A549 (cell line): ENCODE measurements at regions not wholly inside any gene's neighbourhood (a gene's known extent, or its start where the extent isn't known, plus 50 kb on each side); places are given as distances from the start of the nearest gene placed in this dataset.

Experiments
- ATAC-seq, 2 experiments: fragments of 200-7000 bp in 1 of 2; fragments of >200 bp in 1 of 2; cut with Nextera tagmentation in 1 of 2; cut with Tn5 transposase in 1 of 2; 3 replicates each; pipeline versions ENCODE4 v1.8.0 to v1.9.1; 2018 to 2020; ENCODE audit warnings: mild to moderate bottlenecking in 1 of 2, moderate library complexity in 1 of 2
- CTCF ChIA-PET: fragments of 300-600 bp; sonication (Branson Sonifier 250); formaldehyde crosslinking; extraction: SDS; loops from one replicate; lab custom pipeline; 2021; ENCODE audit warnings: antibody characterized with exemption, inconsistent platforms; lab: Yijun Ruan, JAX
- POLR2A ChIA-PET: fragments of 350-600 bp; formaldehyde crosslinking; extraction: SDS; loops from one replicate; lab custom pipeline; 2021; ENCODE audit warnings: antibody characterized with exemption, inconsistent platforms; lab: Yijun Ruan, JAX
- DNase-seq, 2 experiments: peaks; one replicate each; pipeline versions ENCODE4 v3.0.0 to v3.0.0-alpha.2; 2011 to 2016; ENCODE audit warnings: low read depth in 1 of 2, low spot score in 1 of 2
- FAIRE-seq: peaks from 2 replicates; lab custom pipeline; 2011; peaks lifted over from hg19 to GRCh38; lab: Jason Lieb, UNC
- H3K27ac ChIP-seq, 2 experiments: fragments of >200 bp; sonication (Bioruptor Twin); formaldehyde crosslinking; 3 replicates each; pipeline ENCODE4 v1.5.1; 2016 to 2017
- H3K4me1 ChIP-seq: fragments of >200 bp; sonication (Bioruptor Twin); formaldehyde crosslinking; 3 replicates; pipeline ENCODE4 v1.6.1; 2016
- H3K4me2 ChIP-seq: fragments of >200 bp; sonication (Bioruptor Twin); formaldehyde crosslinking; 3 replicates; pipeline ENCODE4 v1.6.1; 2016
- H3K4me3 ChIP-seq: fragments of >200 bp; sonication (Bioruptor Twin); formaldehyde crosslinking; 3 replicates; pipeline ENCODE4 v1.5.1; 2016
- H3K9me3 ChIP-seq: fragments of >200 bp; sonication (Bioruptor Twin); formaldehyde crosslinking; 3 replicates; pipeline ENCODE4 v1.6.1; 2016
- ATOH8 ChIP-seq: fragments of 250-450 bp; sonication (Bioruptor Pico); IDR thresholded peaks from 2 replicates; pipeline ENCODE4 v1.5.0; 2020; ENCODE audit warnings: low read depth, mild to moderate bottlenecking, moderate library complexity
- BHLHE40 ChIP-seq: IDR thresholded peaks from 2 replicates; pipeline ENCODE4 v1.6.1; 2012; ENCODE audit warnings: low read depth, low read length, inconsistent platforms
- CBX8 ChIP-seq: fragments of 200-600 bp; sonication (generic); IDR thresholded peaks from 2 replicates; pipeline ENCODE4 v1.6.1; 2016
- CEBPB ChIP-seq, 2 experiments: fragments of >200 bp in 1 of 2; sonication (Bioruptor Twin) in 1 of 2; formaldehyde crosslinking in 1 of 2; IDR thresholded peaks; 2 replicates each; pipeline ENCODE4 v1.6.1; 2012 to 2016
- EHF ChIP-seq: fragments of 250-450 bp; sonication (Bioruptor Pico); IDR thresholded peaks from 2 replicates; pipeline ENCODE4 v1.5.0; 2020; ENCODE audit warnings: mild to moderate bottlenecking
- EP300 ChIP-seq, 2 experiments: fragments of >200 bp; sonication (Bioruptor Twin); formaldehyde crosslinking; IDR thresholded peaks; 2 replicates in 1 of 2; 3 replicates in 1 of 2; pipeline ENCODE4 v1.6.1; 2016 to 2017
- FOSL2 ChIP-seq, 2 experiments: fragments of 450-650 bp in 1 of 2; fragments of >200 bp in 1 of 2; sonication (Bioruptor Twin) in 1 of 2; formaldehyde crosslinking; IDR thresholded peaks; 2 replicates each; pipeline versions ENCODE4 v1.5.0 to v1.6.1; 2016 to 2020; ENCODE audit warnings: mild to moderate bottlenecking in 1 of 2, moderate library complexity in 1 of 2
- GATA3 ChIP-seq: IDR thresholded peaks from 2 replicates; pipeline ENCODE4 v1.6.1; 2012; ENCODE audit warnings: borderline replicate concordance
- HES2 ChIP-seq: fragments of >200 bp; sonication (Bioruptor Twin); formaldehyde crosslinking; IDR thresholded peaks from 2 replicates; pipeline ENCODE4 v1.6.1; 2016
- HEYL ChIP-seq: fragments of 250-450 bp; sonication (Bioruptor Pico); IDR thresholded peaks from 2 replicates; pipeline ENCODE4 v1.8.0; 2021; ENCODE audit warnings: mild to moderate bottlenecking, moderate library complexity
- JUN ChIP-seq, 2 experiments: fragments of >200 bp; sonication (Bioruptor Twin); formaldehyde crosslinking; IDR thresholded peaks; 2 replicates in 1 of 2; 3 replicates in 1 of 2; pipeline ENCODE4 v1.6.1; 2016 to 2017
- JUNB ChIP-seq: fragments of >200 bp; sonication (Bioruptor Twin); formaldehyde crosslinking; IDR thresholded peaks from 2 replicates; pipeline ENCODE4 v1.6.1; 2016
- MAFK ChIP-seq: fragments of 450-650 bp; IDR thresholded peaks from 2 replicates; pipeline ENCODE4 v1.6.1; 2014; ENCODE audit not compliant: partially characterized antibody
- NFE2L2 ChIP-seq: fragments of 150-350 bp; conservative IDR thresholded peaks from 2 replicates; pipeline ENCODE4 v1.6.1; 2014; ENCODE audit warnings: low read length
- NPAS2 ChIP-seq: fragments of 250-450 bp; sonication (Bioruptor Pico); IDR thresholded peaks from 2 replicates; pipeline ENCODE4 v1.8.0; 2022; ENCODE audit warnings: mild to moderate bottlenecking, moderate library complexity, borderline replicate concordance
- POLR2A ChIP-seq: IDR thresholded peaks from 2 replicates; pipeline ENCODE4 v1.6.1; 2012; ENCODE audit warnings: mild to moderate bottlenecking, low read length
- RAD21 ChIP-seq, 2 experiments: fragments of >200 bp in 1 of 2; sonication (Bioruptor Twin) in 1 of 2; formaldehyde crosslinking in 1 of 2; IDR thresholded peaks in 1 of 2; conservative IDR thresholded peaks in 1 of 2; 2 replicates in 1 of 2; 3 replicates in 1 of 2; pipeline ENCODE4 v1.6.1; 2012 to 2018; ENCODE audit warnings: inconsistent platforms in 1 of 2
- RARB ChIP-seq: fragments of 250-450 bp; sonication (Bioruptor Pico); IDR thresholded peaks from 2 replicates; pipeline ENCODE4 v1.8.0; 2021; ENCODE audit warnings: mild to moderate bottlenecking, moderate library complexity
- USF2 ChIP-seq: fragments of 450-650 bp; IDR thresholded peaks from 2 replicates; pipeline ENCODE4 v1.6.1; 2014; ENCODE audit warnings: antibody characterized with exemption
- ZFP36 ChIP-seq: fragments of 450-650 bp; IDR thresholded peaks from 2 replicates; pipeline ENCODE4 v1.6.1; 2014; ENCODE audit warnings: borderline replicate concordance; ENCODE audit not compliant: partially characterized antibody
- WGBS: methylation state at CpG from one replicate; pipeline ENCODE4 v1.1.6; 2017; ENCODE audit errors: missing lambda C conversion rate; 5-methylcytosine and 5-hydroxymethylcytosine counted together
- TF ChIP-seq, protein P1 (sequence below): IDR thresholded peaks from 2 replicates; pipeline ENCODE4 v1.6.1; 2012; ENCODE audit warnings: low read depth, borderline replicate concordance

DNA sequence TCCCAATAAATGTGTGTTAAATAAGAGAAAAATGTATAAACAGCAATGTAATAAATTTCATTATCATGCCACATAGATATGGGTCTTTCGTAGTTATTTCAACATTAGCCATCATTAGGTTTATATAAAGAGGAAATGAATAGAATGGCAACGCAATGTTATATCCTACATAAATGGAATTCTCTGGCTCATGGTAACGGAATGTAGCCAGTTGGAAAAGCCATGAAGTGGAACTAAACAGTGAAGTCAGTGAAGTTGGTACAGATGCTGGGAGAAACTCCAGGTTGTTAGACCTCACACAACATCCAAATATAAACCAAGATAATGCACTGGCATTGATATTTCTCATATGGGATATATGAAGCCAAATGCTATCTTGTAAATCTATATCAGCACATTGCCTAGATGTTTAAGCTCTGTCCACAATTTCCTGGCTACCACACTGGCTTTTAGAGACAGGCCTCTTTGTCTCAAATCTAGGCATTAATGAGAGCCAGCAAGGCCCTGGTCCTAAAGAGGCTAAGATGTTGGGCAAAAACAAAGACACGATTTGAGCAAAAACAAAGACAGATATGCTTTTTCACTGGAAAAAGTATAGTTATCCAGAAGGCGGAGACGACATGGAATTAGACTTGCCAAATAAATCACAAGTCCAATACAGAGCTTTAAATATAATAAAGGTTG lies 861.0 kb downstream of the RPS29 start (continued):
- TF ChIP-seq NFE2L2 (no peak), BHLHE40 (no peak), GATA3 (no peak)

- WGBS: 2% methylated on average over 1 of the region's 1 CpG
- POLR2A ChIA-PET: no interaction called here
- no peak overlapping the region for H3K27ac ChIP-seq
- TF ChIP-seq ATOH8 (CRISPR knock-in tag) (no peak), POLR2A (no peak), USF2 (no peak), RAD21 (conservative IDR thresholded peaks at IDR 0.05 in 1 of 2, IDR thresholded peaks at IDR 0.05 in 1 of 2) (no peak), CBX8 (no peak), HES2 (no peak), EP300 (IDR thresholded peaks at IDR 0.05) (no peak), ZFP36 (no peak), EHF (CRISPR knock-in tag) (no peak), JUNB (no peak), FOSL2 (IDR thresholded peaks at IDR 0.05) (no peak), FOSL2 (CRISPR knock-in tag; IDR thresholded peaks at IDR 0.05) (no peak)
- no peak for FAIRE-seq
- CTCF ChIA-PET: no interaction called here
- H3K4me2 ChIP-seq: no peak overlapping the region
- ATAC-seq: no peak
- no peak overlapping the region for H3K4me3 ChIP-seq
- H3K4me1 ChIP-seq: no peaks in the 10 kb centered on the region
- no peak for DNase-seq
- H3K9me3 ChIP-seq: no peaks in the 10 kb centered on the region
These were observed 862.2 kb downstream of the RPS29 start for GRCh38 chr14:48723841-48724495.

DNA sequence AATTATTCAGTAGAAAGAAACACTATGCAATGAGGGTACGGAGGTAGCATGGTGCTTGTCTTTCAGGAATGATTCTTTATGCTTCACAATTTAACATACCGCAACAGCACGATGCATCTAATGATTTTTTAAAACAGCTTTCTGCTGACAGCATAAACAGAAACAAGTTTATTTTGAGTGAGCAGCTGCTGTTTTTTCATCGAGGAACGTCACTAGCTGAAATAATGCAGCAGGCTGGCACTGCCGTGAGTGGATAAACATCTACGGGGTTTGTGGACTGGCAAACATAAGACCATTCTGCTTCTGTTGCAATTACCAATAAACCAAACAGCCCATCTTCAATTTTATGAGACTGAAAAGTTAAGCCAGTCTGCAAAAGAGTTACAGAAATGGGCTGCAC lies 871.8 kb downstream of the RPS29 start:
- 26% methylated on average over 7 of the region's 7 CpGs for WGBS
- Histone ChIP-seq H3K9me3 (no peaks in the 10 kb centered on the region), H3K4me2 (no peak overlapping the region), H3K4me1 (no peaks in the 10 kb centered on the region), H3K27ac (no peak overlapping the region)
- ChIA-PET POLR2A (no interaction called here), CTCF (no interaction called here)
- no peak for ATAC-seq
- no peak for DNase-seq
- FAIRE-seq: no peak
- TF ChIP-seq CEBPB (IDR thresholded peaks at IDR 0.05): no peak
- TF ChIP-seq USF2: no peak
- no peak for TF ChIP-seq HEYL
- no peak for TF ChIP-seq NPAS2 (CRISPR knock-in tag)
- TF ChIP-seq NFE2L2: no peak
- TF ChIP-seq, protein P1, sequence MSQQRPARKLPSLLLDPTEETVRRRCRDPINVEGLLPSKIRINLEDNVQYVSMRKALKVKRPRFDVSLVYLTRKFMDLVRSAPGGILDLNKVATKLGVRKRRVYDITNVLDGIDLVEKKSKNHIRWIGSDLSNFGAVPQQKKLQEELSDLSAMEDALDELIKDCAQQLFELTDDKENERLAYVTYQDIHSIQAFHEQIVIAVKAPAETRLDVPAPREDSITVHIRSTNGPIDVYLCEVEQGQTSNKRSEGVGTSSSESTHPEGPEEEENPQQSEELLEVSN: no peak
- TF ChIP-seq, all 56 proteins: peak for 0
- H3K4me3 ChIP-seq: no peak overlapping the region

DNA sequence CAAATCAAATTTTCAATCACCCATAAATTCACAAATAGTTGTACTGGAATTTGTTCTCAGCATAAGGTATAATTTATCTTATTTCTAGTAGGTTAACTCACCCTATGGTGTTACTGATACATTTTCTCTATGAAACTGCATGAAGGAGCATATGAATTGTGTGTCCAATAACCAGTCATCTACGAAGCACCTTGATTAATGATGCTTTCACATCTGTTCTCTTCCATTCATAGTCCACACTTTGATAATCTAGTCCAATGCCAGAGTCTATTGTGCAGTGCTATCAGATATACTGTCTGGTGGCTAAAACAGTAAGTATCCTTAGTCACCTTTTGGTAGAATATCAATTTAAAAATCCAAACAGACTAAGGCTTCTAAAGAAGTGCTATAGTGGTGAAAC lies 876.0 kb downstream of the RPS29 start:
- no peak for DNase-seq
- 4% methylated on average over 1 of the region's 1 CpG for WGBS
- Histone ChIP-seq H3K27ac (no peak overlapping the region), H3K4me3 (no peak overlapping the region), H3K9me3 (no peaks in the 10 kb centered on the region), H3K4me1 (no peaks in the 10 kb centered on the region), H3K4me2 (no peak overlapping the region)
- ChIA-PET POLR2A (no interaction called here), CTCF (no interaction called here)
- no peak for FAIRE-seq
- no peak for TF ChIP-seq MAFK
- TF ChIP-seq NPAS2 (CRISPR knock-in tag): no peak
- TF ChIP-seq JUN (IDR thresholded peaks at IDR 0.05): no peak
- TF ChIP-seq RARB (CRISPR knock-in tag): no peak
- ATAC-seq: no peak
